Breast epithelium (tissue), 3 donors: ENCODE measurements at regions not wholly inside any gene's neighbourhood (a gene's known extent, or its start where the extent isn't known, plus 50 kb on each side); places are given as distances from the start of the nearest gene placed in this dataset.

ENCODE experiments used
- POLR2AphosphoS5 ChIP-seq, 3 donors: sonication (generic); formaldehyde crosslinking; IDR thresholded peaks; one replicate each; pipeline ENCODE4 v1.6.1; 2017; ENCODE audit warnings: antibody characterized with exemption in 3 of 3
- TF ChIP-seq, protein P1 (sequence below), 3 donors: fragments of 450-650 bp; IDR thresholded peaks; one replicate each; pipeline ENCODE4 v1.5.1; 2016 to 2017; ENCODE audit warnings: antibody characterized with exemption in 3 of 3, mild to moderate bottlenecking in 3 of 3, moderate library complexity in 3 of 3

DNA sequence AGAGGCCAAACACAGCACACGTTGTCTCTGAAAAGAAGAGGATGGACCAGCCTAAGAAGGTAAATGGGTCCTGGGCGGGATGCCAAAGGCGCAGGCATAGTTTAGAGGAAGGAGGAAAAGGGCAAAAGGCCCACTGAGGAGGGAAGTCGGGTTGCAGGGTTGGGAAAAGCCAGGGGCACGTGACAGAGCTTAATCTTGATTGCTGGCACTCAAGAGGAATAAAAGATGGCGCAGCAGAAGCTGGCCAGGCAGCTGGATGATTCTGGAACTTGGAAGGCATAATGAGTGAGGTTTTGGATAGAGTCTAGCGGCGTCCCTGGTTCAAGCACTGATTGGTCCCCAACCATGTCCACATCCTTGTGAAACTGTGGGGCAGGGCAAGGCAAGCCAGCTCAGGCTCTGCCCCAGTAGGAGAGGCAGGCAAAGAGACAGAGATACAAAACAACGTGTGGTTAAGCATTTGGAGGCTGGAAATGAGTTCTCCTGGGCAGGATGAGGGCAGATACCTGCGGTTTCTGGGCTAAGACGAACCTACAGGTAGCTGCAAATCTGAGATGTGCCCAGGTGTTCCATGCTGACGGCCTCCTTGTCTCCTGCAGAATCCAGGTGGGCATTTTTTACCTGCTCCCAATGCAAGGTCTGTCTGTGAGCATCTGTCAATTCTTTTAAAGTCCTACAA lies 52.7 kb upstream of the CIBAR2 start:
- TF ChIP-seq, protein P1, sequence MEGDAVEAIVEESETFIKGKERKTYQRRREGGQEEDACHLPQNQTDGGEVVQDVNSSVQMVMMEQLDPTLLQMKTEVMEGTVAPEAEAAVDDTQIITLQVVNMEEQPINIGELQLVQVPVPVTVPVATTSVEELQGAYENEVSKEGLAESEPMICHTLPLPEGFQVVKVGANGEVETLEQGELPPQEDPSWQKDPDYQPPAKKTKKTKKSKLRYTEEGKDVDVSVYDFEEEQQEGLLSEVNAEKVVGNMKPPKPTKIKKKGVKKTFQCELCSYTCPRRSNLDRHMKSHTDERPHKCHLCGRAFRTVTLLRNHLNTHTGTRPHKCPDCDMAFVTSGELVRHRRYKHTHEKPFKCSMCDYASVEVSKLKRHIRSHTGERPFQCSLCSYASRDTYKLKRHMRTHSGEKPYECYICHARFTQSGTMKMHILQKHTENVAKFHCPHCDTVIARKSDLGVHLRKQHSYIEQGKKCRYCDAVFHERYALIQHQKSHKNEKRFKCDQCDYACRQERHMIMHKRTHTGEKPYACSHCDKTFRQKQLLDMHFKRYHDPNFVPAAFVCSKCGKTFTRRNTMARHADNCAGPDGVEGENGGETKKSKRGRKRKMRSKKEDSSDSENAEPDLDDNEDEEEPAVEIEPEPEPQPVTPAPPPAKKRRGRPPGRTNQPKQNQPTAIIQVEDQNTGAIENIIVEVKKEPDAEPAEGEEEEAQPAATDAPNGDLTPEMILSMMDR (IDR thresholded peaks at IDR 0.05): no peak
- TF ChIP-seq POLR2AphosphoS5 (IDR thresholded peaks at IDR 0.05): no peak
